ENCODE measurements at regions not wholly inside any gene's neighbourhood (a gene's known extent, or its start where the extent isn't known, plus 50 kb on each side); places are given as distances from the start of the nearest gene placed in this dataset.

- no peaks in the 10 kb centered on the region for H3K36me3 ChIP-seq (ENCODE audit: insufficient read depth, low read length)
- no peak overlapping the region for H3K4me2 ChIP-seq (ENCODE audit: low read length)
- H4K20me1 ChIP-seq (ENCODE audit: insufficient read depth, low read length): no peaks in the 10 kb centered on the region
- H3K9me2 ChIP-seq (ENCODE audit: low read depth, low read length): no peaks in the 10 kb centered on the region
- H3K27me3 ChIP-seq (ENCODE audit: insufficient read depth, low read length): no peaks in the 10 kb centered on the region
- no peak for TF ChIP-seq EZH2 (IDR thresholded peaks at IDR 0.05; ENCODE audit: borderline replicate concordance, low read length)
- TF ChIP-seq CTCF (IDR thresholded peaks at IDR 0.05; ENCODE audit: low read length): no peak
- H2AFZ ChIP-seq (ENCODE audit: low read length): no peak overlapping the region
- H3F3A ChIP-seq (ENCODE audit: insufficient read depth, low read length): no peaks in the 10 kb centered on the region
- H3K4me1 ChIP-seq (ENCODE audit: insufficient read depth, low read length, severe bottlenecking): no peaks in the 10 kb centered on the region
- H3K4me3 ChIP-seq (ENCODE audit: low read depth, low read length, poor library complexity, severe bottlenecking): no peak overlapping the region
- no peak overlapping the region for H3K9ac ChIP-seq (ENCODE audit: low read length)
- H3K9me3 ChIP-seq (ENCODE audit: low read length): peaks cover 2% of the 10 kb centered on the region; the same call in 1 of the 2 replicates
- H3K79me2 ChIP-seq (ENCODE audit: insufficient read depth, low read length): no peaks in the 10 kb centered on the region
- H3K27ac ChIP-seq (ENCODE audit: low read depth, low read length, poor library complexity, severe bottlenecking): no peak overlapping the region
Measured at GRCh38 chr18:55982992-55983391, 395.0 kb upstream of the TCF4 start.

- H3K36me3 ChIP-seq (ENCODE audit: insufficient read depth, low read length): no peaks in the 10 kb centered on the region
- H3K79me2 ChIP-seq (ENCODE audit: insufficient read depth, low read length): no peaks in the 10 kb centered on the region
- no peaks in the 10 kb centered on the region for H3K9me2 ChIP-seq (ENCODE audit: low read depth, low read length)
- H4K20me1 ChIP-seq (ENCODE audit: insufficient read depth, low read length): no peaks in the 10 kb centered on the region
- H3K4me2 ChIP-seq (ENCODE audit: low read length): no peak overlapping the region
- no peaks in the 10 kb centered on the region for H3K27me3 ChIP-seq (ENCODE audit: insufficient read depth, low read length)
- H3F3A ChIP-seq (ENCODE audit: insufficient read depth, low read length): no peaks in the 10 kb centered on the region
- no peak overlapping the region for H3K9ac ChIP-seq (ENCODE audit: low read length)
- no peak overlapping the region for H3K4me3 ChIP-seq (ENCODE audit: low read depth, low read length, poor library complexity, severe bottlenecking)
- H3K4me1 ChIP-seq (ENCODE audit: insufficient read depth, low read length, severe bottlenecking): no peaks in the 10 kb centered on the region
- TF ChIP-seq CTCF (IDR thresholded peaks at IDR 0.05; ENCODE audit: low read length): no peak
- TF ChIP-seq EZH2 (IDR thresholded peaks at IDR 0.05; ENCODE audit: borderline replicate concordance, low read length): no peak
- H3K9me3 ChIP-seq (ENCODE audit: low read length): peaks cover 2% of the 10 kb centered on the region; the same call in 1 of the 2 replicates
- H2AFZ ChIP-seq (ENCODE audit: low read length): no peak overlapping the region
- H3K27ac ChIP-seq (ENCODE audit: low read depth, low read length, poor library complexity, severe bottlenecking): no peak overlapping the region
Measured at GRCh38 chr18:55981712-55982475, 393.9 kb upstream of the TCF4 start.

GRCh38 chr18:55974521-55974920, 386.5 kb upstream of the TCF4 start:
- TF ChIP-seq EZH2 (IDR thresholded peaks at IDR 0.05; ENCODE audit: borderline replicate concordance, low read length) (no peak), CTCF (IDR thresholded peaks at IDR 0.05; ENCODE audit: low read length) (no peak)
- Histone ChIP-seq H3K9me2 (ENCODE audit: low read depth, low read length) (no peaks in the 10 kb centered on the region), H3K4me3 (ENCODE audit: low read depth, low read length, poor library complexity, severe bottlenecking) (no peak overlapping the region), H3K9me3 (ENCODE audit: low read length) (no peaks in the 10 kb centered on the region), H3F3A (ENCODE audit: insufficient read depth, low read length) (no peaks in the 10 kb centered on the region), H3K79me2 (ENCODE audit: insufficient read depth, low read length) (no peaks in the 10 kb centered on the region), H3K9ac (ENCODE audit: low read length) (no peak overlapping the region), H3K36me3 (ENCODE audit: insufficient read depth, low read length) (no peaks in the 10 kb centered on the region), H2AFZ (ENCODE audit: low read length) (no peak overlapping the region), H3K4me2 (ENCODE audit: low read length) (no peak overlapping the region), H3K4me1 (ENCODE audit: insufficient read depth, low read length, severe bottlenecking) (no peaks in the 10 kb centered on the region), H4K20me1 (ENCODE audit: insufficient read depth, low read length) (no peaks in the 10 kb centered on the region), H3K27me3 (ENCODE audit: insufficient read depth, low read length) (no peaks in the 10 kb centered on the region), H3K27ac (ENCODE audit: low read depth, low read length, poor library complexity, severe bottlenecking) (no peak overlapping the region)

Measured in OCI-LY1 (cell line).